SK-N-SH treated with all-trans-retinoic acid at 6 μM for 48 hours (cell line): ENCODE measurements at regions not wholly inside any gene's neighbourhood (a gene's known extent, or its start where the extent isn't known, plus 50 kb on each side); places are given as distances from the start of the nearest gene placed in this dataset.

Experiments used
- ATAC-seq: fragments of 200-7000 bp; cut with Tn5 transposase; 3 replicates; pipeline ENCODE4 v1.9.1; 2020; ENCODE audit warnings: mild to moderate bottlenecking, moderate library complexity
- ARNTL ChIP-seq: fragments of 450-650 bp; formaldehyde crosslinking; IDR thresholded peaks from 2 replicates; pipeline ENCODE4 v1.5.0; 2020; ENCODE audit warnings: low read depth, mild to moderate bottlenecking, moderate library complexity, borderline replicate concordance
- BACH2 ChIP-seq: fragments of 250-450 bp; sonication (Bioruptor Pico); IDR thresholded peaks from 2 replicates; pipeline ENCODE4 v1.9.0; 2021; ENCODE audit warnings: mild to moderate bottlenecking, borderline replicate concordance
- CREB5 ChIP-seq: fragments of 250-450 bp; sonication (Bioruptor Pico); IDR thresholded peaks from 2 replicates; pipeline ENCODE4 v1.5.1; 2020; ENCODE audit warnings: low read depth, mild to moderate bottlenecking, moderate library complexity
- CSDC2 ChIP-seq: fragments of 250-450 bp; sonication (Bioruptor Pico); IDR thresholded peaks from 2 replicates; pipeline ENCODE4 v1.5.0; 2020; ENCODE audit warnings: mild to moderate bottlenecking, moderate library complexity
- CSRNP3 ChIP-seq: fragments of 250-450 bp; sonication (Bioruptor Pico); IDR thresholded peaks from 2 replicates; pipeline ENCODE4 v1.5.1; 2021; ENCODE audit warnings: mild to moderate bottlenecking, moderate library complexity
- ESRRG ChIP-seq: fragments of 250-450 bp; sonication (Bioruptor Pico); IDR thresholded peaks from 2 replicates; pipeline ENCODE4 v1.6.1; 2021; ENCODE audit warnings: mild to moderate bottlenecking
- GLIS3 ChIP-seq: fragments of 250-450 bp; sonication (Bioruptor Pico); IDR thresholded peaks from 2 replicates; pipeline ENCODE4 v1.5.0; 2020; ENCODE audit warnings: mild to moderate bottlenecking, moderate library complexity
- ISL1 ChIP-seq: fragments of 250-450 bp; sonication (Bioruptor Pico); IDR thresholded peaks from 2 replicates; pipeline ENCODE4 v2.1.2; 2022; ENCODE audit warnings: mild to moderate bottlenecking, moderate library complexity
- OSR1 ChIP-seq: fragments of 250-450 bp; sonication (Bioruptor Pico); IDR thresholded peaks from 2 replicates; pipeline ENCODE4 v1.8.0; 2022; ENCODE audit warnings: moderate library complexity, mild to moderate bottlenecking, inconsistent platforms
- PATZ1 ChIP-seq: fragments of 250-450 bp; sonication (Bioruptor Pico); IDR thresholded peaks from 2 replicates; pipeline ENCODE4 v1.8.0; 2020; ENCODE audit warnings: mild to moderate bottlenecking, moderate library complexity, borderline replicate concordance
- PPARA ChIP-seq: fragments of 250-450 bp; sonication (Bioruptor Pico); IDR thresholded peaks from 2 replicates; pipeline ENCODE4 v1.5.0; 2020; ENCODE audit warnings: mild to moderate bottlenecking, borderline replicate concordance
- RARB ChIP-seq: fragments of 250-450 bp; sonication (Bioruptor Pico); IDR thresholded peaks from 2 replicates; pipeline ENCODE4 v1.8.0; 2021; ENCODE audit warnings: mild to moderate bottlenecking, moderate library complexity
- SNAI2 ChIP-seq: fragments of 250-450 bp; sonication (Bioruptor Pico); IDR thresholded peaks from 2 replicates; pipeline ENCODE4 v1.5.0; 2020; ENCODE audit warnings: mild to moderate bottlenecking, moderate library complexity
- TCF4 ChIP-seq: fragments of 250-450 bp; sonication (Bioruptor Pico); IDR thresholded peaks from 2 replicates; pipeline ENCODE4 v1.8.0; 2021; ENCODE audit warnings: mild to moderate bottlenecking, moderate library complexity, borderline replicate concordance
- TOX ChIP-seq: fragments of 250-450 bp; sonication (Bioruptor Pico); IDR thresholded peaks from 2 replicates; pipeline ENCODE4 v1.8.0; 2021; ENCODE audit warnings: mild to moderate bottlenecking, moderate library complexity, borderline replicate concordance
- TSHZ2 ChIP-seq: fragments of 250-450 bp; sonication (Bioruptor Pico); IDR thresholded peaks from 2 replicates; pipeline ENCODE4 v1.5.0; 2020; ENCODE audit warnings: mild to moderate bottlenecking, moderate library complexity
- ZC3H10 ChIP-seq: fragments of 250-450 bp; sonication (Bioruptor Pico); IDR thresholded peaks from 2 replicates; pipeline ENCODE4 v1.5.1; 2021; ENCODE audit warnings: mild to moderate bottlenecking, moderate library complexity
- ZFP3 ChIP-seq: fragments of 250-450 bp; sonication (Bioruptor Pico); IDR thresholded peaks from 2 replicates; pipeline ENCODE4 v1.5.0; 2020; ENCODE audit warnings: mild to moderate bottlenecking, moderate library complexity
- ZFP30 ChIP-seq: fragments of 450-650 bp; formaldehyde crosslinking; IDR thresholded peaks from 2 replicates; pipeline ENCODE4 v1.5.0; 2022; ENCODE audit warnings: mild to moderate bottlenecking, moderate library complexity
- ZNF565 ChIP-seq: fragments of 450-650 bp; formaldehyde crosslinking; conservative IDR thresholded peaks from 2 replicates; pipeline ENCODE4 v1.5.0; 2020; ENCODE audit warnings: low read depth, mild to moderate bottlenecking, moderate library complexity
- ZNF70 ChIP-seq: fragments of 450-650 bp; formaldehyde crosslinking; IDR thresholded peaks from 2 replicates; pipeline ENCODE4 v1.5.0; 2020; ENCODE audit warnings: mild to moderate bottlenecking, moderate library complexity
- ZNF8 ChIP-seq: fragments of 450-650 bp; formaldehyde crosslinking; IDR thresholded peaks from 2 replicates; pipeline ENCODE4 v1.5.0; 2020; ENCODE audit warnings: mild to moderate bottlenecking, moderate library complexity

DNA sequence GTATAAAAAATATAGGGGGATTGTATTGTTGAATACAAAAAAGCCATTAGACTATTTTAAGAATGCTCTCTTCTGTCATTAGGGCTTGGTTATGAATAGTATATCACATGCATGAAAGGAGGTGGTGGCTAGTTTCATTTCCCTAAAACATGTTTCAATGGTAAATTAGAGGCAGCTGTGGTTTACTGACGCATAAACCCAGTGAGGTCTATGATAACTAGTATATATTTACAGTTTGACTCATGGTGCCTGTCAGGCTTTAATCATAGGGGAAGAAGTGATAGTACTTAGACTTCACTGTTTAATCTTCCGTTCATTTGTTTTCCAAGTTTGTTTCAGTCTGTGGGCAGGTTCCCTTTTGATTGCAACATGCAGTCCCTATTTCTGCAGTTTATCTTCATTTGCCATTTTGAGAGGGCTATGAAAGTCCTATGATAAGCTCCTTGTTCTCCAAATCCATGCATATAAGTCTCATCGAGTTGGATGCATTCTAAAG is 55.1 kb upstream of the MAP4K3 start:
- TF ChIP-seq ISL1 (CRISPR knock-in tag) (peak; percentile 51; the same call in 1 of the 2 replicates), TOX (CRISPR knock-in tag) (peak; percentile 80; the same call in 1 of the 2 replicates), ZNF70 (peak; percentile 92), TSHZ2 (CRISPR knock-in tag) (no peak)
- ATAC-seq, result peak; percentile 78

DNA sequence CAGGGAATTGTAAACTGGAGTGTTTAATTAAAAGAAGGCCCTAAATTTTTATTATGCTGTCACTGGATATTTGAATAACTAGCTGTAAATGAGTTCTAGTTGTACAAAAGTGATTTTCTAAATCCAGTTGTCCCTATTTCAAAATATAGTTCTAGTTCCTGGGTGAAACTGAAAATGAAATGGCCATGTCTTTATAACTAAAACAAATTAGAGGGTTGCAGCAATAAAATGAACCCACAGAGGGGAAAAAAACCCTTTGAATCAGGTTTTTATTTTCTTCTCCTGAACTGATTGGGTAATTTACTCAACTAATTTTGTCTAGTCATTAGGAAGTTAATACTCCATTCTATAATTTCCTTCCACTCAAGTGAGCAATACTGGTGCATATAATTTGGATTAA is 55.6 kb upstream of the MAP4K3 start:
- no peak for ATAC-seq
- TF ChIP-seq TSHZ2 (CRISPR knock-in tag) (no peak), CSRNP3 (CRISPR knock-in tag) (no peak), ARNTL (CRISPR knock-in tag) (no peak), ZNF8 (no peak), CREB5 (CRISPR knock-in tag) (no peak), ZNF565 (CRISPR knock-in tag) (no peak), ZNF70 (no peak), BACH2 (no peak), CSDC2 (no peak), SNAI2 (CRISPR knock-in tag) (no peak), PPARA (CRISPR knock-in tag) (no peak), OSR1 (no peak), RARB (CRISPR knock-in tag) (no peak), TCF4 (CRISPR knock-in tag) (no peak), GLIS3 (CRISPR knock-in tag) (no peak)

- ATAC-seq, result peak; percentile 89
- no peak for TF ChIP-seq ZNF70
- no peak for TF ChIP-seq ESRRG (CRISPR knock-in tag)
- peak; percentile 72 for TF ChIP-seq ISL1 (CRISPR knock-in tag)
- TF ChIP-seq ARNTL (CRISPR knock-in tag), result no peak
- no peak for TF ChIP-seq ZNF8
- 0 out of 2 replicates have a peak, but pooled peaks have one; percentile 31 for TF ChIP-seq SNAI2 (CRISPR knock-in tag)
- TF ChIP-seq BACH2, result no peak
- no peak for TF ChIP-seq TSHZ2 (CRISPR knock-in tag)
- no peak for TF ChIP-seq ZC3H10
- peak; percentile 96; the same call in 1 of the 2 replicates for TF ChIP-seq PATZ1 (CRISPR knock-in tag)
- 0 out of 2 replicates have a peak, but pooled peaks have one; percentile 55 for TF ChIP-seq CREB5 (CRISPR knock-in tag)
- TF ChIP-seq ZFP3 (CRISPR knock-in tag), result 0 out of 2 replicates have a peak, but pooled peaks have one; percentile 52
- TF ChIP-seq ZFP30 (CRISPR knock-in tag), result no peak
- no peak for TF ChIP-seq GLIS3 (CRISPR knock-in tag)
- TF ChIP-seq TCF4 (CRISPR knock-in tag), result no peak
- no peak for TF ChIP-seq RARB (CRISPR knock-in tag)
- TF ChIP-seq OSR1, result no peak
Observed at GRCh38 chr2:39494784-39495251, 57.7 kb upstream of the MAP4K3 start.
